Kidney (tissue), 13 donors: ENCODE measurements at regions not wholly inside any gene's neighbourhood (a gene's known extent, or its start where the extent isn't known, plus 50 kb on each side); places are given as distances from the start of the nearest gene placed in this dataset.

ENCODE experiments used
- DNase-seq, 5 donors: peaks; one replicate each; pipeline ENCODE4 v3.0.0-alpha.2; 2013 to 2020
- FAIRE-seq: peaks from 2 replicates; lab custom pipeline; 2012; peaks lifted over from hg19 to GRCh38; lab: Jason Lieb, UNC
- H3K27ac ChIP-seq, 2 donors: one replicate each; pipeline ENCODE4 v1.7.0; 2013; ENCODE audit warnings: low read depth in 2 of 2, low read length in 2 of 2, inconsistent platforms in 1 of 2
- H3K27me3 ChIP-seq: one replicate; pipeline ENCODE4 v1.7.1; 2013; ENCODE audit warnings: low read length, inconsistent platforms; ENCODE audit not compliant: control insufficient read depth, insufficient read depth
- H3K36me3 ChIP-seq, 3 donors: one replicate each; pipeline versions ENCODE4 v1.7.0 to v1.7.1; 2013; ENCODE audit warnings: low read length in 3 of 3, control low read depth in 1 of 3, inconsistent platforms in 1 of 3; ENCODE audit not compliant: insufficient read depth in 3 of 3, control insufficient read depth in 2 of 3
- H3K4me1 ChIP-seq, 3 donors: one replicate each; pipeline versions ENCODE4 v1.7.0 to v1.7.1; 2013; ENCODE audit warnings: low read length in 3 of 3, inconsistent platforms in 1 of 3, low read depth in 1 of 3; ENCODE audit not compliant: control insufficient read depth in 2 of 3, insufficient read depth in 2 of 3
- H3K4me3 ChIP-seq, 3 donors: one replicate each; pipeline versions ENCODE4 v1.7.0 to v1.8.1; 2013; ENCODE audit warnings: low read length in 3 of 3, control low read depth in 1 of 3, inconsistent platforms in 1 of 3
- H3K9ac ChIP-seq, 3 donors: one replicate each; pipeline versions ENCODE4 v1.7.0 to v1.7.1; 2013; ENCODE audit warnings: low read length in 3 of 3, control low read depth in 1 of 3, inconsistent platforms in 1 of 3
- H3K9me3 ChIP-seq, 3 donors: one replicate each; pipeline versions ENCODE4 v1.7.0 to v1.7.1; 2013; ENCODE audit warnings: low read length in 3 of 3, control low read depth in 1 of 3, inconsistent platforms in 1 of 3; ENCODE audit not compliant: control insufficient read depth in 2 of 3, insufficient read depth in 1 of 3
- intact Hi-C: fragments of 100-400 bp; cut with DNase I; formaldehyde crosslinking; loops from one replicate; pipeline ENCODE4 v1.11.1; 2022
- TF ChIP-seq, protein P1 (sequence below): IDR thresholded peaks from 3 replicates; pipeline ENCODE4 v1.5.1; 2012; ENCODE audit warnings: mild to moderate bottlenecking, moderate library complexity, borderline replicate concordance; ENCODE audit not compliant: insufficient read depth; ENCODE audit errors: extremely low read depth
- donor health status: control.
- donor health status: control.
- donor health status: control.
- donor health status: control.
- donor health status: control.
- donor health status: DM: yes; HTN: yes; CAD: no.
- donor health status: Normal renal cell carcinoma (clear cell type).

- Histone ChIP-seq H3K27ac (no peak overlapping the region), H3K9me3 (peaks cover 0 to 3% (median 0%) of the 10 kb centered on the region in 3 donors), H3K36me3 (no peaks in the 10 kb centered on the region), H3K4me3 (no peak overlapping the region), H3K4me1 (no peaks in the 10 kb centered on the region), H3K27me3 (no peaks in the 10 kb centered on the region), H3K9ac (no peak overlapping the region)
- TF ChIP-seq, protein P1, sequence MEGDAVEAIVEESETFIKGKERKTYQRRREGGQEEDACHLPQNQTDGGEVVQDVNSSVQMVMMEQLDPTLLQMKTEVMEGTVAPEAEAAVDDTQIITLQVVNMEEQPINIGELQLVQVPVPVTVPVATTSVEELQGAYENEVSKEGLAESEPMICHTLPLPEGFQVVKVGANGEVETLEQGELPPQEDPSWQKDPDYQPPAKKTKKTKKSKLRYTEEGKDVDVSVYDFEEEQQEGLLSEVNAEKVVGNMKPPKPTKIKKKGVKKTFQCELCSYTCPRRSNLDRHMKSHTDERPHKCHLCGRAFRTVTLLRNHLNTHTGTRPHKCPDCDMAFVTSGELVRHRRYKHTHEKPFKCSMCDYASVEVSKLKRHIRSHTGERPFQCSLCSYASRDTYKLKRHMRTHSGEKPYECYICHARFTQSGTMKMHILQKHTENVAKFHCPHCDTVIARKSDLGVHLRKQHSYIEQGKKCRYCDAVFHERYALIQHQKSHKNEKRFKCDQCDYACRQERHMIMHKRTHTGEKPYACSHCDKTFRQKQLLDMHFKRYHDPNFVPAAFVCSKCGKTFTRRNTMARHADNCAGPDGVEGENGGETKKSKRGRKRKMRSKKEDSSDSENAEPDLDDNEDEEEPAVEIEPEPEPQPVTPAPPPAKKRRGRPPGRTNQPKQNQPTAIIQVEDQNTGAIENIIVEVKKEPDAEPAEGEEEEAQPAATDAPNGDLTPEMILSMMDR, result no peak
- DNase-seq (no peak), FAIRE-seq (no peak)
- intact Hi-C loops, result no loop called here
Measured at GRCh38 chr2:64804651-64805050, 150.9 kb upstream of the SERTAD2 start.

DNA sequence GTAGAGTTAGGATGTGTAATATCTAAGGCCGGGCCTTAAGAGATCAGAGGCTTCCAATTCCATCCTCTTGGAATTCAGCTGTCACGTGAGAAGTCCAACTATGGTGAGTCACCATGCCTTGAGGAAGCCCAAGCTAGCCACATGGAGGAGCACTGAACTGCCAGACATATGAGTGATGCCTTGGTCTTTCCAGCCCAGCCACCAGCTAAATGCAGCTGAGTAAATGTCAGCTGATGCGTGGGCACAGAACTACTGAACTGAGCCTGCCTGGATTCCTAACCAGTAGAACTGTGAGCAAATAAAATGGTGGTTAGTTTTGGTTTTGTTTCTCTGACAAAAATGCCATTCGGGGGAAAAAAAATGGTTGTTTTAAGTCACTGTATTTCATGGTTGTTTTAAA lies 153.7 kb upstream of the SERTAD2 start:
- FAIRE-seq, result no peak
- no peak overlapping the region for H3K27ac ChIP-seq
- no peak overlapping the region for H3K4me3 ChIP-seq
- intact Hi-C loops, result no loop called here
- DNase-seq, result no peak
- TF ChIP-seq, protein P1, result no peak
- no peak overlapping the region for H3K9ac ChIP-seq
- no peaks in the 10 kb centered on the region for H3K27me3 ChIP-seq
- H3K36me3 ChIP-seq, result no peaks in the 10 kb centered on the region
- H3K9me3 ChIP-seq, result peaks cover 0 to 3% (median 0%) of the 10 kb centered on the region in 3 donors
- H3K4me1 ChIP-seq, result no peaks in the 10 kb centered on the region

DNA sequence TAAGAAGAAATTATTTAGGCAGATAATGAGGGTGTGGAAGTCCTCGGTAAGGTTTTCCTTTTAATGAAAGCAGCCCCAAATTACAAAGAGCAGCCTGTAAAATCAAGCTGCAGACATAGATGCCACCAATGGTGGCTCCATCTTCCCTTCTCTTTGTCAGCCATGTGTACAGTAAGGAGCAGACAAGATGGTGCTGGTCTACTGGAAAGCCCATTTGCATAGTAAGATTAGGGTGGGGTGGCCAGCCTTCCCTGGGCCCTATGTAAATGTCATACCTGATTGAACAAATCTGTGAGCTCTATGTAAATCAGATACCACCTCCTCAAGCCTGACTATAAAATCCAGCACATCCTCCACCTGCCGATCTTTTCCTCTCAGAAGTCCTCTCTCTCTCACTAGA lies 154.4 kb upstream of the SERTAD2 start:
- no peak overlapping the region for H3K9ac ChIP-seq
- no peaks in the 10 kb centered on the region for H3K36me3 ChIP-seq
- peaks cover 0 to 3% (median 0%) of the 10 kb centered on the region in 3 donors for H3K9me3 ChIP-seq
- H3K4me3 ChIP-seq, result no peak overlapping the region
- TF ChIP-seq, protein P1, result no peak
- intact Hi-C loops, result no loop called here
- no peaks in the 10 kb centered on the region for H3K27me3 ChIP-seq
- H3K27ac ChIP-seq, result no peak overlapping the region
- DNase-seq (no peak), FAIRE-seq (no peak)
- H3K4me1 ChIP-seq, result no peaks in the 10 kb centered on the region

DNA sequence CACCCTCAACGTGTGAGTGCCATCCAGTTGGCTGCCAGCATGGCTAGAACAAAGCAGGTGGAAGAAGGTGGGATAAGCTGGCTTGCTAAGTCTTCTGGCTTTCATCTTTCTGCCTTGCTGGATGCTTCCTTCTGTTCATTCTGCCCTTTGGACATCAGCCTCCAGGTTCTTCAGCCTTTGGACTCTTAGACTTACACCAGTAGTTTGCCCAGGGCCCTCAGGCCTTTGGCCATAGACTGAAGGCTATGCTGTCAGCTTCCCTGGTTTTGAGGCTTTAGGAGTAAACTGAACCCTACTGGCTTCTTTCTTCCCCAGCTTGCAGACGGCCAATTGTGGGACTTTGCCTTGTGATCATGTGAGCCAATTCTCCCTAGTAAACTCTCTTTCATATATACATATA lies 155.0 kb upstream of the SERTAD2 start:
- Histone ChIP-seq H3K27ac (no peak overlapping the region), H3K9ac (no peak overlapping the region), H3K36me3 (no peaks in the 10 kb centered on the region), H3K4me1 (no peaks in the 10 kb centered on the region), H3K9me3 (peaks cover 0 to 3% (median 0%) of the 10 kb centered on the region in 3 donors), H3K4me3 (no peak overlapping the region), H3K27me3 (no peaks in the 10 kb centered on the region)
- TF ChIP-seq, protein P1, result no peak
- DNase-seq, result no peak
- no peak for FAIRE-seq
- intact Hi-C loops, result no loop called here
